ENCODE measurements at regions not wholly inside any gene's neighbourhood (a gene's known extent, or its start where the extent isn't known, plus 50 kb on each side); places are given as distances from the start of the nearest gene placed in this dataset.
"Not testable (repeated sequence)": the region's sequence is repeated elsewhere in the genome, so short reads cannot be mapped to it uniquely, and the experiment has no call there.

- no peaks in the 10 kb centered on the region for H3K36me3 Mint-ChIP-seq
- no peak overlapping the region for H3K27ac Mint-ChIP-seq
- H3K4me3 Mint-ChIP-seq, result no peak overlapping the region
- peaks cover 1 to 17% (median 5%) of the 10 kb centered on the region in 6 donors for H3K9me3 Mint-ChIP-seq
- no peak for DNase-seq
- no peaks in the 10 kb centered on the region for H3K4me1 Mint-ChIP-seq
- no peaks in the 10 kb centered on the region for H3K27me3 Mint-ChIP-seq (ENCODE audit: low read depth in 3 of 3)
Observed at GRCh38 chr2:192773044-192773443, 578.3 kb upstream of the TMEFF2 start.

GRCh38 chr2:192749611-192750200 lies 555.0 kb upstream of the TMEFF2 start:
- DNase-seq, result no peak
- Mint-ChIP-seq H3K4me1 (no peaks in the 10 kb centered on the region), H3K27ac (no peak overlapping the region), H3K4me3 (no peak overlapping the region), H3K9me3 (peaks cover 0 to 6% (median under 1%) of the 10 kb centered on the region in 6 donors), H3K27me3 (ENCODE audit: low read depth in 3 of 3) (peaks cover 0 to 2% (median 2%) of the 10 kb centered on the region in 3 donors), H3K36me3 (no peaks in the 10 kb centered on the region)

GRCh38 chr2:192741889-192742288 lies 547.2 kb upstream of the TMEFF2 start:
- no peak for DNase-seq
- peaks cover 0 to 29% (median 7%) of the 10 kb centered on the region in 6 donors for H3K9me3 Mint-ChIP-seq
- H3K4me3 Mint-ChIP-seq, result no peak overlapping the region
- no peak overlapping the region for H3K27ac Mint-ChIP-seq
- H3K36me3 Mint-ChIP-seq, result no peaks in the 10 kb centered on the region
- no peaks in the 10 kb centered on the region for H3K4me1 Mint-ChIP-seq
- no peaks in the 10 kb centered on the region for H3K27me3 Mint-ChIP-seq (ENCODE audit: low read depth in 3 of 3)

GRCh38 chr2:192735447-192735846 lies 540.7 kb upstream of the TMEFF2 start:
- Mint-ChIP-seq H3K9me3 (peaks cover 4 to 36% (median 16%) of the 10 kb centered on the region in 6 donors), H3K4me3 (no peak overlapping the region), H3K4me1 (no peaks in the 10 kb centered on the region), H3K36me3 (no peaks in the 10 kb centered on the region), H3K27ac (no peak overlapping the region), H3K27me3 (ENCODE audit: low read depth in 3 of 3) (peaks cover 0 to 2% (median 0%) of the 10 kb centered on the region in 3 donors)
- no peak for DNase-seq

- Mint-ChIP-seq H3K4me3 (no peak overlapping the region), H3K36me3 (no peaks in the 10 kb centered on the region), H3K4me1 (no peaks in the 10 kb centered on the region), H3K27ac (no peak overlapping the region), H3K27me3 (ENCODE audit: low read depth in 3 of 3) (peaks cover 0 to 2% (median 0%) of the 10 kb centered on the region in 3 donors), H3K9me3 (peaks cover 4 to 28% (median 10%) of the 10 kb centered on the region in 6 donors)
- DNase-seq, result no peak
Observed at GRCh38 chr2:192729369-192729768, 534.6 kb upstream of the TMEFF2 start.

- Mint-ChIP-seq H3K27me3 (ENCODE audit: low read depth in 3 of 3) (peaks cover 0 to 3% (median 0%) of the 10 kb centered on the region in 3 donors), H3K27ac (no peak overlapping the region), H3K36me3 (no peaks in the 10 kb centered on the region), H3K9me3 (peaks cover 8 to 40% (median 12%) of the 10 kb centered on the region in 6 donors), H3K4me1 (no peaks in the 10 kb centered on the region), H3K4me3 (no peak overlapping the region)
- DNase-seq, result no peak
Observed at GRCh38 chr2:192725991-192726390, 531.3 kb upstream of the TMEFF2 start.

GRCh38 chr2:192719629-192720028 lies 524.9 kb upstream of the TMEFF2 start:
- Mint-ChIP-seq H3K27me3 (ENCODE audit: low read depth in 3 of 3) (peaks cover 0 to 2% (median 1%) of the 10 kb centered on the region in 3 donors), H3K27ac (no peak overlapping the region), H3K36me3 (no peaks in the 10 kb centered on the region), H3K4me1 (no peaks in the 10 kb centered on the region), H3K4me3 (no peak overlapping the region), H3K9me3 (peaks cover 4 to 34% (median 13%) of the 10 kb centered on the region in 6 donors)
- no peak for DNase-seq

- peaks cover 4 to 21% (median 8%) of the 10 kb centered on the region in 6 donors for H3K9me3 Mint-ChIP-seq
- H3K4me1 Mint-ChIP-seq, result no peaks in the 10 kb centered on the region
- DNase-seq, result no peak
- H3K36me3 Mint-ChIP-seq, result no peaks in the 10 kb centered on the region
- H3K4me3 Mint-ChIP-seq, result no peak overlapping the region
- peaks cover 0 to 2% (median 0%) of the 10 kb centered on the region in 3 donors for H3K27me3 Mint-ChIP-seq (ENCODE audit: low read depth in 3 of 3)
- no peak overlapping the region for H3K27ac Mint-ChIP-seq
Observed at GRCh38 chr2:192718340-192718739, 523.6 kb upstream of the TMEFF2 start.

GRCh38 chr2:192700934-192701333 lies 506.2 kb upstream of the TMEFF2 start:
- peaks cover 0 to 4% (median 0%) of the 10 kb centered on the region in 3 donors for H3K27me3 Mint-ChIP-seq (ENCODE audit: low read depth in 3 of 3)
- no peaks in the 10 kb centered on the region for H3K36me3 Mint-ChIP-seq
- peaks cover 0 to 11% (median 6%) of the 10 kb centered on the region in 6 donors for H3K9me3 Mint-ChIP-seq
- no peak overlapping the region for H3K27ac Mint-ChIP-seq
- no peaks in the 10 kb centered on the region for H3K4me1 Mint-ChIP-seq
- no peak for DNase-seq
- no peak overlapping the region for H3K4me3 Mint-ChIP-seq

- no peak overlapping the region for H3K4me3 Mint-ChIP-seq
- no peak for DNase-seq
- H3K27me3 Mint-ChIP-seq (ENCODE audit: low read depth in 3 of 3), result peaks cover 0 to 4% (median 0%) of the 10 kb centered on the region in 3 donors
- no peaks in the 10 kb centered on the region for H3K4me1 Mint-ChIP-seq
- H3K36me3 Mint-ChIP-seq, result no peaks in the 10 kb centered on the region
- H3K27ac Mint-ChIP-seq, result no peak overlapping the region
- peaks cover 2 to 14% (median 7%) of the 10 kb centered on the region in 6 donors for H3K9me3 Mint-ChIP-seq
Observed at GRCh38 chr2:192697880-192698279, 503.1 kb upstream of the TMEFF2 start.

GRCh38 chr2:192696857-192697256 lies 502.1 kb upstream of the TMEFF2 start:
- no peak overlapping the region for H3K27ac Mint-ChIP-seq
- H3K4me1 Mint-ChIP-seq, result no peaks in the 10 kb centered on the region
- DNase-seq, result no peak
- H3K9me3 Mint-ChIP-seq, result peaks cover 3 to 16% (median 7%) of the 10 kb centered on the region in 6 donors
- no peak overlapping the region for H3K4me3 Mint-ChIP-seq
- peaks cover 0 to 4% (median 0%) of the 10 kb centered on the region in 3 donors for H3K27me3 Mint-ChIP-seq (ENCODE audit: low read depth in 3 of 3)
- H3K36me3 Mint-ChIP-seq, result no peaks in the 10 kb centered on the region

- H3K27me3 Mint-ChIP-seq (ENCODE audit: low read depth in 3 of 3), result peaks cover 0 to 1% (median 0%) of the 10 kb centered on the region in 3 donors
- H3K4me1 Mint-ChIP-seq, result no peaks in the 10 kb centered on the region
- H3K4me3 Mint-ChIP-seq, result no peak overlapping the region
- no peak for DNase-seq
- H3K27ac Mint-ChIP-seq, result no peak overlapping the region
- no peaks in the 10 kb centered on the region for H3K36me3 Mint-ChIP-seq
- peaks cover 0 to 11% (median 3%) of the 10 kb centered on the region in 6 donors for H3K9me3 Mint-ChIP-seq
Observed at GRCh38 chr2:192687015-192687414, 492.3 kb upstream of the TMEFF2 start.

- not testable (repeated sequence) for H3K4me1 Mint-ChIP-seq; H3K36me3 Mint-ChIP-seq; DNase-seq; H3K27ac Mint-ChIP-seq; H3K4me3 Mint-ChIP-seq; H3K27me3 Mint-ChIP-seq (ENCODE audit: low read depth in 3 of 3)
- peaks cover 0 to 11% (median 5%) of the 10 kb centered on the region in 6 donors for H3K9me3 Mint-ChIP-seq
Observed at GRCh38 chr2:192682511-192682910, 487.8 kb upstream of the TMEFF2 start.

- no peak overlapping the region for H3K4me3 Mint-ChIP-seq
- H3K27ac Mint-ChIP-seq, result no peak overlapping the region
- DNase-seq, result no peak
- H3K36me3 Mint-ChIP-seq, result no peaks in the 10 kb centered on the region
- H3K9me3 Mint-ChIP-seq, result peaks cover 0 to 41% (median 14%) of the 10 kb centered on the region in 6 donors
- no peaks in the 10 kb centered on the region for H3K4me1 Mint-ChIP-seq
- peaks cover 0 to 4% (median 0%) of the 10 kb centered on the region in 3 donors for H3K27me3 Mint-ChIP-seq (ENCODE audit: low read depth in 3 of 3)
Observed at GRCh38 chr2:192675681-192676080, 480.9 kb upstream of the TMEFF2 start.

All from immature natural killer cell (primary cell).